Neural progenitor cell (in vitro differentiated cells): ENCODE measurements at regions not wholly inside any gene's neighbourhood (a gene's known extent, or its start where the extent isn't known, plus 50 kb on each side); places are given as distances from the start of the nearest gene placed in this dataset.

ENCODE experiments used
- DNase-seq: peaks from one replicate; pipeline ENCODE4 v3.0.0-alpha.2; 2016; ENCODE audit warnings: low spot score
- H2AFZ ChIP-seq: fragments of 200-600 bp; sonication (generic); replicated peaks from 2 replicates; pipeline ENCODE4 v1.6.1; 2016; ENCODE audit warnings: antibody characterized with exemption
- H3F3A ChIP-seq: fragments of 200-600 bp; sonication (generic); 2 replicates; pipeline ENCODE4 v1.6.1; 2016; ENCODE audit warnings: antibody characterized with exemption, low read depth
- H3K27ac ChIP-seq: fragments of 200-600 bp; sonication (generic); 2 replicates; pipeline ENCODE4 v1.5.1; 2016; ENCODE audit warnings: mild to moderate bottlenecking
- H3K27me3 ChIP-seq: fragments of 200-600 bp; sonication (generic); 2 replicates; pipeline ENCODE4 v1.6.1; 2016; ENCODE audit warnings: mild to moderate bottlenecking, moderate library complexity
- H3K36me3 ChIP-seq: fragments of 200-600 bp; sonication (generic); 2 replicates; pipeline ENCODE4 v1.5.1; 2016
- H3K4me1 ChIP-seq: fragments of 200-600 bp; sonication (generic); 2 replicates; pipeline ENCODE4 v1.6.1; 2016; ENCODE audit warnings: mixed run types
- H3K4me2 ChIP-seq: fragments of 200-600 bp; sonication (generic); 2 replicates; pipeline ENCODE4 v1.6.1; 2016
- H3K4me3 ChIP-seq: fragments of 200-600 bp; sonication (generic); 2 replicates; pipeline ENCODE4 v1.5.1; 2016
- H3K79me2 ChIP-seq: fragments of 200-600 bp; sonication (generic); 2 replicates; pipeline ENCODE4 v1.6.1; 2016; ENCODE audit warnings: low read depth
- H3K9ac ChIP-seq: fragments of 200-600 bp; sonication (generic); 2 replicates; pipeline ENCODE4 v1.6.1; 2016
- H3K9me3 ChIP-seq: fragments of 200-600 bp; sonication (generic); 2 replicates; pipeline ENCODE4 v1.5.1; 2016; ENCODE audit warnings: low read depth
- H4K20me1 ChIP-seq: fragments of 200-600 bp; sonication (generic); 2 replicates; pipeline ENCODE4 v1.6.1; 2016; ENCODE audit warnings: low read depth
- H3K27ac Mint-ChIP-seq: 3 replicates; pipeline ENCODE4 v1.8.0; 2021; ENCODE audit warnings: mixed read lengths
- H3K27me3 Mint-ChIP-seq: 2 replicates; pipeline ENCODE4 v1.8.0; 2022; ENCODE audit warnings: low read depth, mild to moderate bottlenecking, inconsistent platforms, moderate library complexity, mixed read lengths; ENCODE audit not compliant: insufficient read depth
- H3K36me3 Mint-ChIP-seq: 3 replicates; pipeline ENCODE4 v1.8.0; 2021; ENCODE audit warnings: mixed read lengths
- H3K4me1 Mint-ChIP-seq: 3 replicates; pipeline ENCODE4 v1.8.0; 2021; ENCODE audit warnings: mixed read lengths
- H3K4me3 Mint-ChIP-seq: 3 replicates; pipeline ENCODE4 v1.8.0; 2021; ENCODE audit warnings: mild to moderate bottlenecking, moderate library complexity, mixed read lengths
- H3K9me3 Mint-ChIP-seq: 3 replicates; pipeline ENCODE4 v1.8.0; 2020; ENCODE audit warnings: mixed read lengths
- CTCF ChIP-seq: fragments of 200-600 bp; sonication (generic); IDR thresholded peaks from 2 replicates; pipeline ENCODE4 v1.5.1; 2017; ENCODE audit warnings: antibody characterized with exemption, mild to moderate bottlenecking
- EZH2 ChIP-seq: fragments of 200-600 bp; sonication (generic); IDR thresholded peaks from 2 replicates; pipeline ENCODE4 v1.6.1; 2017; ENCODE audit warnings: antibody characterized with exemption, mild to moderate bottlenecking, moderate library complexity
- EZH2phosphoT487 ChIP-seq: fragments of 200-600 bp; sonication (generic); IDR thresholded peaks from 2 replicates; pipeline ENCODE4 v1.6.1; 2017; ENCODE audit warnings: antibody characterized with exemption

GRCh38 chr7:130971297-130971696 is 237.3 kb upstream of the KLF14 start:
- no peak overlapping the region for H3K4me2 ChIP-seq
- peaks cover 11% of the 10 kb centered on the region for H3K36me3 Mint-ChIP-seq
- peaks cover 25% of the 10 kb centered on the region for H3K9me3 Mint-ChIP-seq
- H3K9me3 ChIP-seq: no peaks in the 10 kb centered on the region
- no peaks in the 10 kb centered on the region for H4K20me1 ChIP-seq
- no peaks in the 10 kb centered on the region for H3K4me1 Mint-ChIP-seq
- no peak for TF ChIP-seq EZH2phosphoT487
- no peak for TF ChIP-seq CTCF
- no peak for TF ChIP-seq EZH2
- H3K27ac Mint-ChIP-seq: no peak overlapping the region
- no peak overlapping the region for H3K9ac ChIP-seq
- H3K27me3 Mint-ChIP-seq: peaks cover under 1% of the 10 kb centered on the region
- no peaks in the 10 kb centered on the region for H3K36me3 ChIP-seq
- H3K4me1 ChIP-seq: no peaks in the 10 kb centered on the region
- no peaks in the 10 kb centered on the region for H3K79me2 ChIP-seq
- no peak overlapping the region for H3K27ac ChIP-seq
- H3K4me3 Mint-ChIP-seq: no peak overlapping the region
- no peak for DNase-seq
- H2AFZ ChIP-seq: no peak overlapping the region
- H3F3A ChIP-seq: no peaks in the 10 kb centered on the region
- no peak overlapping the region for H3K4me3 ChIP-seq
- H3K27me3 ChIP-seq: no peaks in the 10 kb centered on the region

- Histone ChIP-seq H3K27me3 (no peaks in the 10 kb centered on the region), H3K4me2 (no peak overlapping the region), H3K36me3 (no peaks in the 10 kb centered on the region), H3K9me3 (no peaks in the 10 kb centered on the region), H3K9ac (no peak overlapping the region), H4K20me1 (no peaks in the 10 kb centered on the region), H3K79me2 (no peaks in the 10 kb centered on the region), H3F3A (no peaks in the 10 kb centered on the region), H3K4me3 (no peak overlapping the region), H3K4me1 (no peaks in the 10 kb centered on the region), H3K27ac (no peak overlapping the region), H2AFZ (no peak overlapping the region)
- Mint-ChIP-seq H3K27ac (no peak overlapping the region), H3K4me3 (no peak overlapping the region), H3K9me3 (peaks cover 25% of the 10 kb centered on the region), H3K36me3 (peaks cover 11% of the 10 kb centered on the region), H3K27me3 (no peaks in the 10 kb centered on the region), H3K4me1 (no peaks in the 10 kb centered on the region)
- no peak for TF ChIP-seq EZH2
- no peak for TF ChIP-seq EZH2phosphoT487
- no peak for TF ChIP-seq CTCF
- no peak for DNase-seq
These were observed 238.2 kb upstream of the KLF14 start for GRCh38 chr7:130972201-130972600.

- Histone ChIP-seq H3K4me3 (no peak overlapping the region), H3K27ac (no peak overlapping the region), H2AFZ (no peak overlapping the region), H3F3A (no peaks in the 10 kb centered on the region), H3K79me2 (no peaks in the 10 kb centered on the region), H3K9me3 (no peaks in the 10 kb centered on the region), H3K4me2 (no peak overlapping the region), H3K9ac (no peak overlapping the region), H4K20me1 (no peaks in the 10 kb centered on the region), H3K4me1 (peaks cover under 1% of the 10 kb centered on the region), H3K27me3 (no peaks in the 10 kb centered on the region), H3K36me3 (no peaks in the 10 kb centered on the region)
- DNase-seq: no peak
- Mint-ChIP-seq H3K36me3 (peaks cover 11% of the 10 kb centered on the region), H3K27me3 (no peaks in the 10 kb centered on the region), H3K4me3 (no peak overlapping the region), H3K27ac (no peak overlapping the region), H3K9me3 (peaks cover 25% of the 10 kb centered on the region), H3K4me1 (peaks cover under 1% of the 10 kb centered on the region)
- TF ChIP-seq EZH2phosphoT487: no peak
These were observed 239.6 kb upstream of the KLF14 start for GRCh38 chr7:130973637-130974036.

- H3K4me1 ChIP-seq: peaks cover 5% of the 10 kb centered on the region
- no peak overlapping the region for H3K4me3 ChIP-seq
- peaks cover 6% of the 10 kb centered on the region for H3K4me1 Mint-ChIP-seq
- no peak for TF ChIP-seq EZH2
- TF ChIP-seq EZH2phosphoT487: no peak
- TF ChIP-seq CTCF: no peak
- no peak overlapping the region for H3K9ac ChIP-seq
- no peaks in the 10 kb centered on the region for H3K27me3 Mint-ChIP-seq
- H3K27me3 ChIP-seq: no peaks in the 10 kb centered on the region
- H3K9me3 ChIP-seq: no peaks in the 10 kb centered on the region
- no peak overlapping the region for H3K27ac ChIP-seq
- no peak overlapping the region for H2AFZ ChIP-seq
- no peak overlapping the region for H3K4me3 Mint-ChIP-seq
- H3K79me2 ChIP-seq: no peaks in the 10 kb centered on the region
- peaks cover 25% of the 10 kb centered on the region for H3K9me3 Mint-ChIP-seq
- no peaks in the 10 kb centered on the region for H3K36me3 ChIP-seq
- DNase-seq: no peak
- H3K27ac Mint-ChIP-seq: no peak overlapping the region
- no peaks in the 10 kb centered on the region for H4K20me1 ChIP-seq
- H3F3A ChIP-seq: no peaks in the 10 kb centered on the region
- peaks cover 11% of the 10 kb centered on the region for H3K36me3 Mint-ChIP-seq
- no peak overlapping the region for H3K4me2 ChIP-seq
These were observed 240.2 kb upstream of the KLF14 start for GRCh38 chr7:130974169-130974568.
